Esophagus (tissue), 2 donors: ENCODE measurements at regions not wholly inside any gene's neighbourhood (a gene's known extent, or its start where the extent isn't known, plus 50 kb on each side); places are given as distances from the start of the nearest gene placed in this dataset.

Source experiments
- H3K27ac ChIP-seq, 2 donors: one replicate each; pipeline ENCODE4 v1.5.1; 2013; ENCODE audit warnings: low read depth in 2 of 2, mild to moderate bottlenecking in 2 of 2, inconsistent platforms in 1 of 2, low read length in 1 of 2, moderate library complexity in 1 of 2
- H3K27me3 ChIP-seq, 2 donors: one replicate each; pipeline ENCODE4 v1.6.1; 2013; ENCODE audit warnings: low read length in 2 of 2, control low read depth in 1 of 2, mild to moderate bottlenecking in 1 of 2; ENCODE audit not compliant: insufficient read depth in 2 of 2, control insufficient read depth in 1 of 2
- H3K36me3 ChIP-seq, 2 donors: one replicate each; pipeline ENCODE4 v1.6.1; 2013; ENCODE audit warnings: low read length in 1 of 2; ENCODE audit not compliant: control insufficient read depth in 2 of 2, insufficient read depth in 2 of 2
- H3K4me1 ChIP-seq, 2 donors: one replicate each; pipeline ENCODE4 v1.6.1; 2013; ENCODE audit warnings: low read length in 1 of 2; ENCODE audit not compliant: control insufficient read depth in 2 of 2, insufficient read depth in 2 of 2
- H3K4me3 ChIP-seq, 2 donors: one replicate each; pipeline ENCODE4 v1.5.1; 2013; ENCODE audit warnings: low read length in 2 of 2, mild to moderate bottlenecking in 2 of 2, low read depth in 1 of 2, moderate library complexity in 1 of 2
- H3K9me3 ChIP-seq, 2 donors: one replicate each; pipeline ENCODE4 v1.6.1; 2013; ENCODE audit warnings: mild to moderate bottlenecking in 2 of 2, low read depth in 1 of 2, low read length in 1 of 2, moderate library complexity in 1 of 2; ENCODE audit not compliant: control insufficient read depth in 2 of 2, insufficient read depth in 1 of 2
- WGBS, 2 donors: extraction: QIAGEN DNeasy Blood & Tissue Kit; methylation state at CpG; one replicate each; pipeline ENCODE4 v1.1.7; 2013; 5-methylcytosine and 5-hydroxymethylcytosine counted together
- donor health status: healthy with polysubstance abuse.
- donor health status: Bipolar disorder and iron deficiency.

DNA sequence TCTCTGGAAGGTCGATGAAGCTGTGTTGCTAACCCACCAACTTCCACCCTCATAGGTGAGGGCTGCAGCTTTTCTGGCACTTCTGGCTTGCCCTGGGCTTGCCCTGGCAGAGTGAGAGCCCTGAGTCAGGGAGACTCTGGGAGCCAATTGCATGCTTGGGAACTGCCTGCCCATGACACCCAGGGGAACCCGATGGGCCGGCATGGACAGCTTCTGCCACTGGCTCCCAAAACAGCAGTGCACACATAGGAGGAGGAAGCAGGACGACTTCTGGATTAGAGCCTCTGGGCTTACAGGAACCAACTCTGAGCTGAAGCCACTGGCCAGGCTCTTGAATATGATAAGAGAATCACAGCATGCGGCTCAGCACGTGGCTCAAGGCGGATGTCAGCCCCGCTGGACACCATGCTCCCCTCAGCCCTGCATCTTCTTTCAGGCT is 135.2 kb upstream of the UNC5B start:
- 57 to 65% methylated on average over 8 of the region's 8 CpGs for WGBS, 2 donors
- H3K4me3 ChIP-seq = no peak overlapping the region
- H3K9me3 ChIP-seq = no peaks in the 10 kb centered on the region
- H3K4me1 ChIP-seq = peaks cover 6 to 27% of the 10 kb centered on the region in 2 donors
- no peaks in the 10 kb centered on the region for H3K27me3 ChIP-seq
- no peaks in the 10 kb centered on the region for H3K36me3 ChIP-seq
- H3K27ac ChIP-seq = peak overlapping the region; percentile 37 to 68

DNA sequence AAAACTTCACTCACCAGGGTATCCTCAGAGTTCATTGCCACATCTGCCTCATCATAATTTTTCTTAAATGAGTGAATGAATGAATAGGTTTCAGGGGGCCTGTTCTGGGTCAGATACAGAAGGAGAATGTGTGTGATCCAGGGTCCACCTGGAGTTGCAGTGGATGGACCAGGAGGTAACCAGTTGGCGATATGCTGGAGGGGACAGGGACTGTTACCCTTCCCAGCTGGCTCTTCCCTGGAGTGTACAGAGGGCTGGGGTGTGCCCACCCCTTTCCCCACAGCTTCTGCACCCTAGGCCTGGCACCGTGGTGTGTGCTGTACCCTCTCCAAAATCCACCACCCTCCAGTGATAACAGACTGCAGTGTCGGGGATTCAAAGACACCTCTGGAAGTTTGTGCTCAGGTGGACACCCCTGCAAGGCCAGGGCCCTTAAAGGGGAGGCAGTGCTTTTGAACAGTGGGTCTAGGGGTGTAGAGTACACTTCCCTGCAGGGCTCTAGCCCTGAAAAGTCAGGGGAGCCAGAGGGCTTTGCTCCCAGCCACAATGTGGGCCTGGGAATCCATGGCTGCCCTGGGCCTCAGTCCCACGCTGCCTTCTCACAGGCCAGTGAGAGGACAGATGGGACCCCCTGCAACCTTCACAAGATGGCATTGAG is 134.4 kb upstream of the UNC5B start:
- no peak overlapping the region for H3K27ac ChIP-seq
- WGBS, 2 donors = 66 to 72% methylated on average over 4 of the region's 4 CpGs
- H3K9me3 ChIP-seq = no peaks in the 10 kb centered on the region

DNA sequence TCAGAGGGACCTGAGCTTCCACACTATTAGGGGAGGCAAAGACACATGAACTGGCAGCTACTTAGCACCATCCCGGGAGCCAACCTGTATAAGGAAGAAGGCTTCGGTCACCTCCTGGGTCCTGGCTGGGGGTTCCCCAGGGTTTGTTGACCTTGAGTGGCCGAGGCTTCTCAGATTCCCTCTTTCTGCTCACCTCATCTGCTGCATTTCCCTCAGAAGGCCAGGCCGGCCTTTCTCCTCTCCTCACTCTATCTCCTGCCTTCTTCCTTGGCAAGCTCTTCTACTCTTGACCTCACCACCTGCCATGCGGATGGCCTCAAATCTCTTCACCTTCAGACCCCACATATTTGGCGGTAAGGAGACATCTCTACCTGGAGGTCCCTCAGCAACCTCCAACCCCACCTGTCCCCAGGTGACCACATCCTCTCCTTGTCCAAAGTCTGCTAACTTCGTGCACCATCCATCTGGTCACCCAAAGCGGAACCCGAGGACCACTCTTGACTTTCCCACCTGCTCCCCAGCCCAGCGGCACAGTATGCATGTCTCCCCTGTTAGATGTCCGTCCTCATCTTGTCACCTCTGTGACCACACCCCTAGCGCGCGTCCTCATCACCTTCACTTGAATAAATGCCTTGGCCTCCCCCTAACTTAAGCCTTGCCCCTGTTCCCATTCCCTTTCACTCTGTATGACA is 133.8 kb upstream of the UNC5B start:
- H3K4me3 ChIP-seq = no peak overlapping the region
- 90 to 95% methylated on average over 14 of the region's 14 CpGs for WGBS, 2 donors
- no peak overlapping the region for H3K27ac ChIP-seq
- H3K9me3 ChIP-seq = no peaks in the 10 kb centered on the region
- H3K27me3 ChIP-seq = no peaks in the 10 kb centered on the region
- H3K36me3 ChIP-seq = no peaks in the 10 kb centered on the region
- peaks cover 6 to 27% of the 10 kb centered on the region in 2 donors for H3K4me1 ChIP-seq

More for the DNA sequence above, 134.4 kb upstream of the UNC5B start:
- Histone ChIP-seq H3K4me1 (peaks cover 6 to 27% of the 10 kb centered on the region in 2 donors), H3K27me3 (no peaks in the 10 kb centered on the region), H3K4me3 (no peak overlapping the region), H3K36me3 (no peaks in the 10 kb centered on the region)

DNA sequence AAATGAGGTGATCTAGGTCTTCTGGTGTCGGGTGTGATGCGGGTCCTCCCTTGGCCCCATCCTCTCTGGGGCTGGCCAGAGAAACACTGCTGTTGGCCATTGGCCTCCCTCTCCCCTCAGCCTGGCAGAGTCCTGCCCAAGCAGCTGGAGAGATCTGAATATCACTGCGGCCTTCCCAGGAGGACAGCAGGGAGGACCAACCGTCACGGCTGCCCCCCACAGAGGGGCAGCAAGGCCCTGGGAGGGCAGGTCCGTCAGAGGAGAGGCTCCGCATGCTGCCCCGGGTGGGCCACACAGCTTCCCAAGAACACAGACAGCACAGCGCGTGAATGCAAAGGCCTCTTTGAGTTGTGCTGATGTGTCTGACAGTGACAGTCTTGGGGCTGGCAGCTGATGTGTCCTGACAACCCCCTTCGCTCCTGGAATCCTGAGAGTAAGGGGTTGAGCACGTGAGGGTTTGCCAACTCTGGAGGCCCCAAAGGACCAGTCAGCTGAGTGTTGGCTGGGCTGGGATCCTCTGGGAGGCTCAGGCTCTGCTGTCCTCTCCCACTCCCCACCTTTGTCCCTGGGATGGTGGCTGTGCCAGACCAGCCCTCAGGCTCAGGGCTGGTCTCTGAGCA is 132.5 kb upstream of the UNC5B start:
- Histone ChIP-seq H3K4me1 (peaks cover 6 to 21% of the 10 kb centered on the region in 2 donors), H3K27me3 (no peaks in the 10 kb centered on the region), H3K36me3 (no peaks in the 10 kb centered on the region), H3K9me3 (no peaks in the 10 kb centered on the region), H3K4me3 (no peak overlapping the region), H3K27ac (no peak overlapping the region)
- WGBS, 2 donors = 87 to 92% methylated on average over 12 of the region's 12 CpGs

DNA sequence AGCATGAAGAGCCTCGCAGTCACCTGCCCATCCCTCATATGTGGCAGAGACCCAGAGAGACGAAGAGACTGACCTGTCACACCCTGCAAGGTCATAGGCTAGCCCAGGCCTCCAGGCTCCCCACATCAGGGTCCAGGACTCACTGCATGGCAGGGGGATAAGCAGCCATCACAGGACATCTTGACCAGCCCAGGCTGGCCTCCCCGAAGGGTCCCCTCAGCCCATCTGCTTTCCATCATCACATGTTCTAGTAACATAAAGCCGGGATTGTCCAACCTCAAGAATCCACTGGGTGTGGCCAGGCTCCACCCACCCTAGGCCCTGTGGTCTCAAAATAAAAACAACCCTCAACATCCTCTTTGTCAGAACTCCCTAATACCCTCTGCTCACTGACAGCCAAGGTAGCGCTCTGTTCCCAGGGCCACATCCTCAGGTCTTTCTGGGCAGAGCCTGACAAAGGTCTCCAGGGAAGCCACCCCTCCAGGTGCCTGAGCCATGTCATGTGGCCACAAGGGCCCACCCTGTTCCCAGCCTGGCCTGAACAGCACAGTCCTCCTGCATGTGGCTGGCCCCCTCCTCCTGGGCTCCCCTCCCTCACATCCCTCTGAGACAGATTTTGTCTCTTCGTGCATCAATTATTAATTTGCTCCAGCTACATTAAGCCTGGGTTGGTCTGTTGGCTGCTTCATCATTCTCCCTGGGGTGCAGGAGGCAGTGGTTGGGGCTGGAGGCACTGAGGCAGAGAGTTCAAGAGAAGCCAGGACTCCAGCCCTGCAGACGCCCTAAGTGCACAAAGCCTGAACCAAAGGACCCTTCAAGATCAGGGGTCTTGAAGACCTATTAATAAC is 131.8 kb upstream of the UNC5B start:
- H3K36me3 ChIP-seq = no peaks in the 10 kb centered on the region
- no peak overlapping the region for H3K4me3 ChIP-seq
- no peak overlapping the region for H3K27ac ChIP-seq
- H3K27me3 ChIP-seq = no peaks in the 10 kb centered on the region
- 80 to 81% methylated on average over 7 of the region's 7 CpGs for WGBS, 2 donors
- H3K9me3 ChIP-seq = no peaks in the 10 kb centered on the region
- H3K4me1 ChIP-seq = peaks cover 7 to 14% of the 10 kb centered on the region in 2 donors

DNA sequence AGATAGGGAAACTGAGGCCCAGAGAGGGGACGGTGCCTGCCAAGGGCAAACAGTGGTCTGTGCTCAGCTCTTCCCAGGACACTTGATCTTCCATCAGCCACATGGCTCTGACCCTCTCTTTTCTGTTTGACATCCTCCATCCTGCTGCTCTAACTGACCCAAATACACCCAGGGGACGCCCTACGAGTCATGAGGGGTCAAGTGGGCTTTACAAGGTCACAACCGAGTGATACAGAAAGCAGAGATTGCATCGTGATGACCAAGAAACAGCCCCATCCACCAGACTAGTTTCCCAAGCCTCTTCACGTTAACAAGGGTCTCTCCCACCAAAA is 131.2 kb upstream of the UNC5B start:
- WGBS, 2 donors = 71 to 79% methylated on average over 6 of the region's 6 CpGs
- H3K27me3 ChIP-seq = no peaks in the 10 kb centered on the region
- H3K4me1 ChIP-seq = peaks cover 9% of the 10 kb centered on the region in 2 donors
- H3K36me3 ChIP-seq = no peaks in the 10 kb centered on the region
- H3K9me3 ChIP-seq = no peaks in the 10 kb centered on the region
- no peak overlapping the region for H3K4me3 ChIP-seq
- no peak overlapping the region for H3K27ac ChIP-seq

DNA sequence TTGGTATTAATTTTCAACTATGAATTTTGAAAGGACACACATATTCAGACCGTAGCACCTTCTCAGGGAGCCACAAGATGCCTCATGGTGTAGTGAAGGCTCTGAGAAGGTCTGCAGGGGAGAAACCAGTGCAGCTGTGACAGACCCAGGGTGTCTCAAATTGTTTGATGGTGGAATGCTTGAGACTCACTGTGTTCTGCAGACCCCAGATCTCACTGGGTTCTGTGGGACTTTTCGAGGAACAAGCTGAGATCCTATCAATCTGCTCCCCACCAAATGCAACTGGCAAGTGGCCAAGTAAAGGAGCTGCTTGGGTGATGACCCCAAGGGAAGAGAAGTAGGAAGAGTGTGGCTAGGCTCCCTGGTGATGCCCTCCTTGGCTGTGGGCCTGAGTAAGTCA is 130.5 kb upstream of the UNC5B start:
- 82 to 87% methylated on average over 2 of the region's 2 CpGs for WGBS, 2 donors
- no peaks in the 10 kb centered on the region for H3K27me3 ChIP-seq
- H3K9me3 ChIP-seq = no peaks in the 10 kb centered on the region
- H3K27ac ChIP-seq = no peak overlapping the region
- no peak overlapping the region for H3K4me3 ChIP-seq
- H3K36me3 ChIP-seq = no peaks in the 10 kb centered on the region
- peaks cover 3 to 6% of the 10 kb centered on the region in 2 donors for H3K4me1 ChIP-seq

DNA sequence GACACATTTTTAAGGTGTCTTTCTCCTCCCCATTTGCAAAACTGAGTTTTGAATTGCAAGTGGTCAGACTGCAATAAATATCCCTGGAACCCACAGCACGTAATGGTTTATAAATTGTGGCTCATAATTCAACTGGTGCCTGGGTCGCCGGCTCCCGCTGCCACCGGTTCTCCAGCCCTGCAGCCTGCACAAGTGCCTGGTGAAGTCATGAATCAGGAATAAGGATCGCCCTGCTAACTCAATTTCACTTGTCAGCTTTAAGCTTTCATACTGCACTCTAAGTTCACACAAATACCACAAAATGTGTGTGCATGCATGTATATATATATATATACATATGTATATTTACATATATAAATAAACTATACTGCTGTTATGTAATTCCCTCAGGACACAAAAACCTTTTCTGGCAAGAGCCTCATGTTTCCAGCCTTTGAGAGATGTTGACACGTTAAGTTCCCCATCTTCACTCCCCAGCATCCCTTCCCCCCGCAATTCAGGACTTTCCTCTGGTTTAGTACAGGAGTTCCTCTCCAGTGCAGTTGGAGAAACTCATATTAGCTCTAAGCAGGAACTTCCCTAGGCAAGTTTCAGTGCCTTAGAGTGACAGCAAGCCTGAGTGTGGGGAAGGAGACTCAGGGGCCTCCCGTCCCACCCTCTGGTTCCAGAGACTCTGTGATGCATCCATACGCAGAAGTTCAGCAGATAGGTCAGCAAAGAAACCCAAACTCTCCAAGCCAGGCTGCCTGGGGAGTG is 129.2 kb upstream of the UNC5B start:
- H3K27me3 ChIP-seq = no peaks in the 10 kb centered on the region
- no peaks in the 10 kb centered on the region for H3K36me3 ChIP-seq
- H3K4me3 ChIP-seq = no peak overlapping the region
- no peak overlapping the region for H3K27ac ChIP-seq
- WGBS, 2 donors = 82 to 86% methylated on average over 10 of the region's 10 CpGs
- H3K9me3 ChIP-seq = no peaks in the 10 kb centered on the region
- H3K4me1 ChIP-seq = peaks cover 0 to 4% of the 10 kb centered on the region in 2 donors

DNA sequence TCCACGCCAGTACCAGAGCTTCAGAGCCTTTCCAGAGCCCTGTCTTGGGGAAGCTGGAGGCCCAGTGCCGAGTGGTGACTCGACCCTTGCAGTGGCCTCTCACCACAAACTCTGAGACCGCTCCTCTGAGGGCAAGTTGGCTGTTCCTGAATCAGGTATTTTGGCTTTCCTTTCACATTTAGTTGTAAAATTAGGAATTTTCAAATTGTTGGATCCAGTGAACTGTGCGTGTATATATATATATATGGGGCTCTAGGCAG is 128.7 kb upstream of the UNC5B start:
- 76 to 79% methylated on average over 5 of the region's 5 CpGs for WGBS, 2 donors
- H3K4me3 ChIP-seq = no peak overlapping the region

More for the DNA sequence above, 128.7 kb upstream of the UNC5B start:
- Histone ChIP-seq H3K4me1 (peaks cover 0 to 4% of the 10 kb centered on the region in 2 donors), H3K27me3 (no peaks in the 10 kb centered on the region), H3K27ac (no peak overlapping the region), H3K36me3 (no peaks in the 10 kb centered on the region), H3K9me3 (no peaks in the 10 kb centered on the region)
